SK-N-MC (cell line): ENCODE measurements at regions not wholly inside any gene's neighbourhood (a gene's known extent, or its start where the extent isn't known, plus 50 kb on each side); places are given as distances from the start of the nearest gene placed in this dataset.

Experiments used
- EZH2 ChIP-seq: fragments of 200-600 bp; sonication (generic); IDR thresholded peaks from one replicate; pipeline ENCODE4 v1.6.1; 2017; ENCODE audit warnings: antibody characterized with exemption
- POLR2AphosphoS5 ChIP-seq: IDR thresholded peaks from 2 replicates; pipeline ENCODE4 v1.6.1; 2012; ENCODE audit warnings: mild to moderate bottlenecking, low read depth, low read length, borderline replicate concordance

DNA sequence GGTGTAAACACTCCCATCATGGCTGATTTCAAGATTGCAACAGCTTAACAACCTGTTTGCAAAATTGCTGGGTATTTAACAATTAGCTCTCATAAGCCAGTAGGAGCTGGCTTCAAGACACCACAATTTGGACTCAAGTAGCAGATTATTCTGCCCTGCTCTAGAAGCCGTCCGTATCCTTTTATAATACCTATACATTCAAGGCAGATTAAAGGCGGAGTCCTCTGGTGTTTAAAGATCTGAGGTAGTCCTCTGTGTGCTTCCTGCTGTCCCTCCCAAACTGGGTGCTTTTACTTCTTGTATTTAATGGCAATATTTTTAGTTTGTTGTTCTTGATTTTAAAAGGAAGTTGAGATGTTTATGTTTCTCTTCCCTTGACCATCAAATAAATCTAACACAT is 62.2 kb upstream of the SOX4 start:
- no peak for TF ChIP-seq EZH2
- TF ChIP-seq POLR2AphosphoS5, result no peak
